ENCODE measurements at regions not wholly inside any gene's neighbourhood (a gene's known extent, or its start where the extent isn't known, plus 50 kb on each side); places are given as distances from the start of the nearest gene placed in this dataset.

DNA sequence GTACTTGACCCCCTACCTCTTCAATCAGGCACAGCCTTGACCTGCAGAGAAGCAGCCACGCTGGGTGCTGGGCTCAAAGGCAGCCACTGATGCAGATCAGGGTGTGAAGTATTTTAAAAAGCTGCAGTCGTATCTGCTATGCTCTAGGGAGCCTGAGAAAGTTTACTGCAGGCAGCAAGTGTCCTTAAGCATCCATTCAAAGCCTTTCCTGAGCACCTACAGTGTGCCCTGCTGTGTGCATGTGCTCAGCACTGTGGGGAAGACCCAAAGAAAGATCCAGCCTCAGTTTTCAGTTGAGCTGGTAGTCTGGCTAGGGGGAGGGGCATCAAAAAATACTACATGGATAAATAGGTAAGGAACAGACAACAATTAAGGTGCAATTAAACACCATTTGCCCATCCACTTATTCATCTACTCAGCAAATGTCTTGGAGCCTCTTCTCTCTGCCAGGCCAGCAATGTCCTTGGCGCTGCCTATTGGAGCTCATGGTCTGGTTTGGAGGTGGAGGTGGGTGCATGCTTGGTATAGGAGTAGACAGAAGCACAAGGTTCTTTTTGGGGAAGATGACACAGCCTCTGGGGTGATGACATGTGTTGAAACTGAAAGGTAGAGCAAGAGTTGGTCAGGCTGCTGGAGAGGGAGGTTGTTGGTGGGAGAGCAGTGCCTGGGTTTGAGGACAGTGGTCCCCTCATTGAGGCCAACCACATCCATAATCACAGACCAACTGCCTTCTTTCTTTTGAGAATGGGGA lies 85.9 kb upstream of the PRR23C start:
- ATAC-seq: no peak
- intact Hi-C loops (cut with DNase I): no loop called here
- H3K36me3 ChIP-seq: no peaks in the 10 kb centered on the region
- H3K4me3 ChIP-seq: no peak overlapping the region
- H3K9me3 ChIP-seq: no peaks in the 10 kb centered on the region
- H3K4me1 ChIP-seq: no peaks in the 10 kb centered on the region
- TF ChIP-seq, protein P1, sequence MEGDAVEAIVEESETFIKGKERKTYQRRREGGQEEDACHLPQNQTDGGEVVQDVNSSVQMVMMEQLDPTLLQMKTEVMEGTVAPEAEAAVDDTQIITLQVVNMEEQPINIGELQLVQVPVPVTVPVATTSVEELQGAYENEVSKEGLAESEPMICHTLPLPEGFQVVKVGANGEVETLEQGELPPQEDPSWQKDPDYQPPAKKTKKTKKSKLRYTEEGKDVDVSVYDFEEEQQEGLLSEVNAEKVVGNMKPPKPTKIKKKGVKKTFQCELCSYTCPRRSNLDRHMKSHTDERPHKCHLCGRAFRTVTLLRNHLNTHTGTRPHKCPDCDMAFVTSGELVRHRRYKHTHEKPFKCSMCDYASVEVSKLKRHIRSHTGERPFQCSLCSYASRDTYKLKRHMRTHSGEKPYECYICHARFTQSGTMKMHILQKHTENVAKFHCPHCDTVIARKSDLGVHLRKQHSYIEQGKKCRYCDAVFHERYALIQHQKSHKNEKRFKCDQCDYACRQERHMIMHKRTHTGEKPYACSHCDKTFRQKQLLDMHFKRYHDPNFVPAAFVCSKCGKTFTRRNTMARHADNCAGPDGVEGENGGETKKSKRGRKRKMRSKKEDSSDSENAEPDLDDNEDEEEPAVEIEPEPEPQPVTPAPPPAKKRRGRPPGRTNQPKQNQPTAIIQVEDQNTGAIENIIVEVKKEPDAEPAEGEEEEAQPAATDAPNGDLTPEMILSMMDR (IDR thresholded peaks at IDR 0.05): no peak
- no peak overlapping the region for H3K27ac ChIP-seq
- no peaks in the 10 kb centered on the region for H3K27me3 ChIP-seq
- no peak for DNase-seq

- H3K4me1 ChIP-seq: no peaks in the 10 kb centered on the region
- TF ChIP-seq, protein P1 (IDR thresholded peaks at IDR 0.05): no peak
- H3K4me3 ChIP-seq: no peak overlapping the region
- DNase-seq: no peak
- ATAC-seq: no peak
- intact Hi-C loops (cut with DNase I): no loop called here
- H3K27ac ChIP-seq: no peak overlapping the region
- no peaks in the 10 kb centered on the region for H3K27me3 ChIP-seq
- H3K9me3 ChIP-seq: no peaks in the 10 kb centered on the region
- H3K36me3 ChIP-seq: no peaks in the 10 kb centered on the region
These were observed 87.3 kb upstream of the PRR23C start for GRCh38 chr3:139131951-139132350.

DNA sequence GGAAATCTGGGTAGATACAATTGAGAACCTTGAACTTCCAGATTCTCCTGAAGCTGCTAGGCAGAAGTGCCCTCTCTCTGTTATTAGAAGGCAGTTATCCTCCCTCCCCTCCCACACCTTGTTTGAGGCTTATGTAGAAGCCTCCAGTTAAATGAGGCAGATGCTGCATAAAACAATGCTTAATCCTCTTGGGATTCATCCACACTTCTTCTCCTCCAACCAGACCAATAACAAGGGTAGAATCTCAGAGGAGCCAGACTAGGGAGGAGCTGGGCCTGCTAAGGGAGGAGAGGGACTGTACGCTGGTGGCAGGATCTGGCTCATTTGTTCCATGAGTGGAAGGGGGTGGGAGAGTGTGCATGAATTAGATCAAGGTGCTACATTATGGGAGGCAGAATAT lies 88.3 kb upstream of the PRR23C start:
- Histone ChIP-seq H3K36me3 (no peaks in the 10 kb centered on the region), H3K4me1 (no peaks in the 10 kb centered on the region), H3K4me3 (no peak overlapping the region), H3K27ac (no peak overlapping the region), H3K27me3 (no peaks in the 10 kb centered on the region), H3K9me3 (no peaks in the 10 kb centered on the region)
- TF ChIP-seq, protein P1 (IDR thresholded peaks at IDR 0.05): no peak
- DNase-seq (no peak), ATAC-seq (no peak)
- intact Hi-C loops (cut with DNase I): no loop called here

GRCh38 chr3:139134678-139135372 lies 90.1 kb upstream of the PRR23C start:
- no peaks in the 10 kb centered on the region for H3K27me3 ChIP-seq
- H3K27ac ChIP-seq: no peak overlapping the region
- H3K36me3 ChIP-seq: no peaks in the 10 kb centered on the region
- intact Hi-C loops (cut with DNase I): no loop called here
- H3K4me1 ChIP-seq: no peaks in the 10 kb centered on the region
- no peaks in the 10 kb centered on the region for H3K9me3 ChIP-seq
- TF ChIP-seq, protein P1 (IDR thresholded peaks at IDR 0.05): no peak
- no peak overlapping the region for H3K4me3 ChIP-seq
- DNase-seq (no peak), ATAC-seq (no peak)

DNA sequence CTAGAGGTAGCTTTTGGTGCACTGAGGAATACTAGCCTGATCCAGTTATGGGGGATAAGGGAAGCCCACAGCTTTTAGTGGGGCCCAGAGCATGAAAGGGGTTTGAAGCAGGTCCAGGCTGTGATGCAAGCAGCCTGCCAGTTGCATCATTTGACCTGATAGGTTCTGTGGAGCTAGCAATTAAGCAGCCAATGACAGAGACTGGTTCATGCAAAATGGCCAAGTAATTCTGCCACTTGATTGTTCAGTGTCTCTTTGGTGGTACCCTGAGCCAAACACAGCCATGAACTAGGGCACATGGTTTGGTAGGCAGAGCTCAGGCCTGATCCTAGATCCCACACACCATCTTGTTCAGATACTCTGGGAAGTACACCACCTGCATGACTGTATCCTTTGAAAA lies 91.0 kb upstream of the PRR23C start:
- no peaks in the 10 kb centered on the region for H3K9me3 ChIP-seq
- H3K4me1 ChIP-seq: no peaks in the 10 kb centered on the region
- ATAC-seq (no peak), DNase-seq (no peak)
- TF ChIP-seq, protein P1 (IDR thresholded peaks at IDR 0.05): no peak
- no peak overlapping the region for H3K27ac ChIP-seq
- H3K36me3 ChIP-seq: no peaks in the 10 kb centered on the region
- intact Hi-C loops (cut with DNase I): no loop called here
- H3K27me3 ChIP-seq: no peaks in the 10 kb centered on the region
- H3K4me3 ChIP-seq: no peak overlapping the region

Data from left lung (tissue), 4 donors.